ENCODE measurements at regions not wholly inside any gene's neighbourhood (a gene's known extent, or its start where the extent isn't known, plus 50 kb on each side); places are given as distances from the start of the nearest gene placed in this dataset.

- peak; percentile 33 for TF ChIP-seq ZNF407 (CRISPR knock-in tag; IDR thresholded peaks at IDR 0.05; ENCODE audit: not compliant biosample characterization)
- TF ChIP-seq ZSCAN21 (CRISPR knock-in tag; IDR thresholded peaks at IDR 0.05; ENCODE audit: borderline replicate concordance) = 0 out of 2 replicates have a peak, but pooled peaks have one; percentile 7
- TF ChIP-seq NFE2 (CRISPR knock-in tag; IDR thresholded peaks at IDR 0.05) = no peak
- TF ChIP-seq ZSCAN20 (CRISPR knock-in tag; IDR thresholded peaks at IDR 0.05; ENCODE audit: borderline replicate concordance) = peak; percentile 62; the same call in 1 of the 2 replicates
- TF ChIP-seq, protein P1, sequence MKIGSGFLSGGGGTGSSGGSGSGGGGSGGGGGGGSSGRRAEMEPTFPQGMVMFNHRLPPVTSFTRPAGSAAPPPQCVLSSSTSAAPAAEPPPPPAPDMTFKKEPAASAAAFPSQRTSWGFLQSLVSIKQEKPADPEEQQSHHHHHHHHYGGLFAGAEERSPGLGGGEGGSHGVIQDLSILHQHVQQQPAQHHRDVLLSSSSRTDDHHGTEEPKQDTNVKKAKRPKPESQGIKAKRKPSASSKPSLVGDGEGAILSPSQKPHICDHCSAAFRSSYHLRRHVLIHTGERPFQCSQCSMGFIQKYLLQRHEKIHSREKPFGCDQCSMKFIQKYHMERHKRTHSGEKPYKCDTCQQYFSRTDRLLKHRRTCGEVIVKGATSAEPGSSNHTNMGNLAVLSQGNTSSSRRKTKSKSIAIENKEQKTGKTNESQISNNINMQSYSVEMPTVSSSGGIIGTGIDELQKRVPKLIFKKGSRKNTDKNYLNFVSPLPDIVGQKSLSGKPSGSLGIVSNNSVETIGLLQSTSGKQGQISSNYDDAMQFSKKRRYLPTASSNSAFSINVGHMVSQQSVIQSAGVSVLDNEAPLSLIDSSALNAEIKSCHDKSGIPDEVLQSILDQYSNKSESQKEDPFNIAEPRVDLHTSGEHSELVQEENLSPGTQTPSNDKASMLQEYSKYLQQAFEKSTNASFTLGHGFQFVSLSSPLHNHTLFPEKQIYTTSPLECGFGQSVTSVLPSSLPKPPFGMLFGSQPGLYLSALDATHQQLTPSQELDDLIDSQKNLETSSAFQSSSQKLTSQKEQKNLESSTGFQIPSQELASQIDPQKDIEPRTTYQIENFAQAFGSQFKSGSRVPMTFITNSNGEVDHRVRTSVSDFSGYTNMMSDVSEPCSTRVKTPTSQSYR (CRISPR knock-in tag; IDR thresholded peaks at IDR 0.05; ENCODE audit: borderline replicate concordance) = peak; percentile 31; the same call in 1 of the 2 replicates
- TF ChIP-seq FOXC1 (CRISPR knock-in tag; IDR thresholded peaks at IDR 0.05; ENCODE audit: borderline replicate concordance) = no peak; the same call in none of the 2 replicates
- no peak for TF ChIP-seq ZMYM2 (CRISPR knock-in tag; IDR thresholded peaks at IDR 0.05)
- TF ChIP-seq SNAPC4 (CRISPR knock-in tag; IDR thresholded peaks at IDR 0.05) = no peak
- TF ChIP-seq ZNF792 (CRISPR knock-in tag; IDR thresholded peaks at IDR 0.05) = peak; percentile 84
- TF ChIP-seq GTF3A (CRISPR knock-in tag; conservative IDR thresholded peaks at IDR 0.05) = no peak
Measured at GRCh38 chr1:234721476-234722269, 111.7 kb upstream of the IRF2BP2 start (continued).
